ENCODE measurements at regions not wholly inside any gene's neighbourhood (a gene's known extent, or its start where the extent isn't known, plus 50 kb on each side); places are given as distances from the start of the nearest gene placed in this dataset.

GRCh38 chr5:8919096-8919495 is 626.8 kb downstream of the SEMA5A start:
- H3K4me3 ChIP-seq (ENCODE audit: low read length) = no peak overlapping the region
- H3K27me3 ChIP-seq (ENCODE audit: control insufficient read depth, low read length) = no peaks in the 10 kb centered on the region
- H3F3A ChIP-seq (ENCODE audit: control insufficient read depth, insufficient read depth) = no peaks in the 10 kb centered on the region
- no peaks in the 10 kb centered on the region for H3K36me3 ChIP-seq (ENCODE audit: control insufficient read depth, low read length)
- no peak overlapping the region for H3K27ac ChIP-seq (ENCODE audit: low read depth, low read length)
- H3K4me2 ChIP-seq (ENCODE audit: low read length) = no peak overlapping the region
- H3K9me3 ChIP-seq (ENCODE audit: control insufficient read depth, insufficient read depth, low read length) = no peaks in the 10 kb centered on the region
- no peaks in the 10 kb centered on the region for H3K9me2 ChIP-seq (replicated peaks; ENCODE audit: control insufficient read depth, low read length)
- no peak for TF ChIP-seq EZH2phosphoT487 (IDR thresholded peaks at IDR 0.05; ENCODE audit: borderline replicate concordance, low read length)
- no peak for TF ChIP-seq CTCF (IDR thresholded peaks at IDR 0.05; ENCODE audit: low read depth, low read length, poor library complexity, severe bottlenecking)
- no peaks in the 10 kb centered on the region for H4K20me1 ChIP-seq (ENCODE audit: control insufficient read depth, insufficient read depth, low read depth, low read length)
- no peaks in the 10 kb centered on the region for H3K4me1 ChIP-seq (ENCODE audit: control insufficient read depth, low read length)
- H3K79me2 ChIP-seq (ENCODE audit: control insufficient read depth, low read length) = no peaks in the 10 kb centered on the region

GRCh38 chr5:8923526-8923925 is 622.3 kb downstream of the SEMA5A start:
- Histone ChIP-seq H3K27me3 (ENCODE audit: control insufficient read depth, low read length) (no peaks in the 10 kb centered on the region), H3F3A (ENCODE audit: control insufficient read depth, insufficient read depth) (no peaks in the 10 kb centered on the region), H3K9me3 (ENCODE audit: control insufficient read depth, insufficient read depth, low read length) (no peaks in the 10 kb centered on the region), H4K20me1 (ENCODE audit: control insufficient read depth, insufficient read depth, low read depth, low read length) (no peaks in the 10 kb centered on the region), H3K4me1 (ENCODE audit: control insufficient read depth, low read length) (no peaks in the 10 kb centered on the region), H3K9me2 (replicated peaks; ENCODE audit: control insufficient read depth, low read length) (no peaks in the 10 kb centered on the region), H3K27ac (ENCODE audit: low read depth, low read length) (no peak overlapping the region), H3K4me3 (ENCODE audit: low read length) (no peak overlapping the region), H3K36me3 (ENCODE audit: control insufficient read depth, low read length) (no peaks in the 10 kb centered on the region), H3K79me2 (ENCODE audit: control insufficient read depth, low read length) (no peaks in the 10 kb centered on the region), H3K4me2 (ENCODE audit: low read length) (no peak overlapping the region)
- no peak for TF ChIP-seq EZH2phosphoT487 (IDR thresholded peaks at IDR 0.05; ENCODE audit: borderline replicate concordance, low read length)
- TF ChIP-seq CTCF (IDR thresholded peaks at IDR 0.05; ENCODE audit: low read depth, low read length, poor library complexity, severe bottlenecking) = no peak

- TF ChIP-seq CTCF (IDR thresholded peaks at IDR 0.05; ENCODE audit: low read depth, low read length, poor library complexity, severe bottlenecking) = no peak
- no peak for TF ChIP-seq EZH2phosphoT487 (IDR thresholded peaks at IDR 0.05; ENCODE audit: borderline replicate concordance, low read length)
- Histone ChIP-seq H3K4me1 (ENCODE audit: control insufficient read depth, low read length) (no peaks in the 10 kb centered on the region), H4K20me1 (ENCODE audit: control insufficient read depth, insufficient read depth, low read depth, low read length) (no peaks in the 10 kb centered on the region), H3K9me2 (replicated peaks; ENCODE audit: control insufficient read depth, low read length) (no peaks in the 10 kb centered on the region), H3K79me2 (ENCODE audit: control insufficient read depth, low read length) (no peaks in the 10 kb centered on the region), H3K27me3 (ENCODE audit: control insufficient read depth, low read length) (no peaks in the 10 kb centered on the region), H3K36me3 (ENCODE audit: control insufficient read depth, low read length) (no peaks in the 10 kb centered on the region), H3K9me3 (ENCODE audit: control insufficient read depth, insufficient read depth, low read length) (no peaks in the 10 kb centered on the region), H3K27ac (ENCODE audit: low read depth, low read length) (no peak overlapping the region), H3F3A (ENCODE audit: control insufficient read depth, insufficient read depth) (no peaks in the 10 kb centered on the region), H3K4me2 (ENCODE audit: low read length) (no peak overlapping the region), H3K4me3 (ENCODE audit: low read length) (no peak overlapping the region)
Measured at GRCh38 chr5:8924054-8924793, 621.7 kb downstream of the SEMA5A start.
